ENCODE measurements at regions not wholly inside any gene's neighbourhood (a gene's known extent, or its start where the extent isn't known, plus 50 kb on each side); places are given as distances from the start of the nearest gene placed in this dataset.

DNA sequence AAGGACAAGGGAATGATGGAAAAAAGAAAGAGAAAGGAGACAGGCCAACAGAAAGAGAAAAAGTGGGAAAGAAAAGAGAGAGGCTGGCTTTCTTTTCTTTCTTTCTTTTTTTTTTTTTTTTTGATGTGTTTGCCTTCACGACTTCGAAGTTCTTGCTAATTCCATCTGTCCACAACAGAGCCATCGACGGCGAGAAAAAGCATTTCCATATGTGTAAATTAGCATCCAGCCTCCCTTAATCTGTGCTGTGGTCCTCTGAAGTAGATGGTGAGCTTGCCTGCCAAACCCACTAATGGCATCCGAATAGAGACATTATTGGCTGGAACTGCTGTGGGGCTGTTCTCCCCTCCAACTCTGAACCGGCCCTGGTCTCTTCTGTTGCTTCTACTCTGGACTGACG, 997.4 kb downstream of the BCL11B start:
- H3K4me3 ChIP-seq (ENCODE audit: low read depth, low read length): no peak overlapping the region
- DNase-seq (ENCODE audit: low read depth): no peak
- TF ChIP-seq, protein P1, sequence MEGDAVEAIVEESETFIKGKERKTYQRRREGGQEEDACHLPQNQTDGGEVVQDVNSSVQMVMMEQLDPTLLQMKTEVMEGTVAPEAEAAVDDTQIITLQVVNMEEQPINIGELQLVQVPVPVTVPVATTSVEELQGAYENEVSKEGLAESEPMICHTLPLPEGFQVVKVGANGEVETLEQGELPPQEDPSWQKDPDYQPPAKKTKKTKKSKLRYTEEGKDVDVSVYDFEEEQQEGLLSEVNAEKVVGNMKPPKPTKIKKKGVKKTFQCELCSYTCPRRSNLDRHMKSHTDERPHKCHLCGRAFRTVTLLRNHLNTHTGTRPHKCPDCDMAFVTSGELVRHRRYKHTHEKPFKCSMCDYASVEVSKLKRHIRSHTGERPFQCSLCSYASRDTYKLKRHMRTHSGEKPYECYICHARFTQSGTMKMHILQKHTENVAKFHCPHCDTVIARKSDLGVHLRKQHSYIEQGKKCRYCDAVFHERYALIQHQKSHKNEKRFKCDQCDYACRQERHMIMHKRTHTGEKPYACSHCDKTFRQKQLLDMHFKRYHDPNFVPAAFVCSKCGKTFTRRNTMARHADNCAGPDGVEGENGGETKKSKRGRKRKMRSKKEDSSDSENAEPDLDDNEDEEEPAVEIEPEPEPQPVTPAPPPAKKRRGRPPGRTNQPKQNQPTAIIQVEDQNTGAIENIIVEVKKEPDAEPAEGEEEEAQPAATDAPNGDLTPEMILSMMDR (conservative IDR thresholded peaks at IDR 0.05; ENCODE audit: low read depth, low read length): no peak

- no peak for DNase-seq (ENCODE audit: low read depth)
- TF ChIP-seq, protein P1 (conservative IDR thresholded peaks at IDR 0.05; ENCODE audit: low read depth, low read length): no peak
- H3K4me3 ChIP-seq (ENCODE audit: low read depth, low read length): no peak overlapping the region
These were observed 993.2 kb downstream of the BCL11B start for GRCh38 chr14:98278800-98279199.

- DNase-seq (ENCODE audit: low read depth): no peak
- H3K4me3 ChIP-seq (ENCODE audit: low read depth, low read length): no peak overlapping the region
- TF ChIP-seq, protein P1 (conservative IDR thresholded peaks at IDR 0.05; ENCODE audit: low read depth, low read length): no peak
These were observed 991.6 kb downstream of the BCL11B start for GRCh38 chr14:98280436-98280835.

DNA sequence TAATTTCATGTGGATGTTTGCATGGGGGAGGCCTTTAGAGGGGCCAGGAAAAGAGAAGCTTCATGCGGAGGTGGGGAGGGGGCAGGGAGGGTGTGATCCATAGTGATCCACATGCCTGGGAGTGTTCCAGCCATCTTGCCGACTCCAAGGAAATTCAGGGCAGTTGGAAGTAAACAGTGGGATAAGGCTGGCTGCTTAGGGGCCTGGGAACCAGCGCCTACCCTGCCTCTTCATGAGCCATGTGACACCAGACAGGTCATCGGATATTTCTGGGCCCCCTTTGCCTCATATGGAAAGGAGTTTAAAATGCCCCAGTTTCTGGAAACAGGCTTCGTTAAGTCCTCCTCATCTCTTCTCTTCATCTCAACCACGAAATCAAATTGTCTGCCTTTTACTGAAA, 983.2 kb downstream of the BCL11B start:
- TF ChIP-seq, protein P1 (conservative IDR thresholded peaks at IDR 0.05; ENCODE audit: low read depth, low read length): no peak
- DNase-seq (ENCODE audit: low read depth): no peak
- no peak overlapping the region for H3K4me3 ChIP-seq (ENCODE audit: low read depth, low read length)

DNA sequence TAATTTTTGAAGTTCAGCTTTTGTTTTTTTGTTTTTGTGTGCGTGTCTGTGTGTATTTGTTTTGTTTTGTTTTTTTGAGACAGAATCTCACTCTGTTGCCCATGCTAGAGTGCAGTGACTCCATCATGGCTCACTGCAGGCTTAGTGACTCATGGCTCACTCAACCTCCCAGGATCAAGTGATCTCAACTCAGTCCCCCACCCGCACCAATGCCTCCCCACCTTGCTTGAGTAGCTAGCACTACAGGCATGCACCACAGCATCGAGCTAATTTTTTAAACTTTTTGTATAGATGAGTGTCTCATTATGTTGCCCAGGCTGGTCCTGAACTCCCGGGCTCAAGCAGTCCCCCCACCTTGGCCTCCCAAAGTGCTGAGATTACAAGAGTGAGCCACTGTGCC, 981.4 kb downstream of the BCL11B start:
- TF ChIP-seq, protein P1 (conservative IDR thresholded peaks at IDR 0.05; ENCODE audit: low read depth, low read length): no peak
- H3K4me3 ChIP-seq (ENCODE audit: low read depth, low read length): no peak overlapping the region
- no peak for DNase-seq (ENCODE audit: low read depth)

DNA sequence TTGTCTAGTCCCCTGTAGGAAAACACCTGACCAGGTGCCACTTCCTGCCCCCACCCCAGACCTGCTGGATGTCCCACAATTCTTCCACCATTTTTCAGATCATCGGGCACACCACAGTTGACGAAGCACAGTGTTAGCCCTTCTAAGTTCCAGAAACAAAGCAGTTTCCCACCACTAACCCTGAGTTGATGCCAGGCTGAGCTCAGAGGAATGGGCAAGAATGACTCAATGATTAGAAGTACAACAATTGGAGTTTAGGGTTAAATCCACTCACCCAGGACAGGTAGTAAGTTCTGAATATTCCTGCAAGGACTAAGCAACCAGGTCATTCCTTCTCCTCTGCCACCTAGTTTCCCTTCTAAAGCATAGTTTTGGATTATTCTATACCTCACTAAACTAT, 979.8 kb downstream of the BCL11B start:
- TF ChIP-seq, protein P1 (conservative IDR thresholded peaks at IDR 0.05; ENCODE audit: low read depth, low read length): no peak
- no peak for DNase-seq (ENCODE audit: low read depth)

DNA sequence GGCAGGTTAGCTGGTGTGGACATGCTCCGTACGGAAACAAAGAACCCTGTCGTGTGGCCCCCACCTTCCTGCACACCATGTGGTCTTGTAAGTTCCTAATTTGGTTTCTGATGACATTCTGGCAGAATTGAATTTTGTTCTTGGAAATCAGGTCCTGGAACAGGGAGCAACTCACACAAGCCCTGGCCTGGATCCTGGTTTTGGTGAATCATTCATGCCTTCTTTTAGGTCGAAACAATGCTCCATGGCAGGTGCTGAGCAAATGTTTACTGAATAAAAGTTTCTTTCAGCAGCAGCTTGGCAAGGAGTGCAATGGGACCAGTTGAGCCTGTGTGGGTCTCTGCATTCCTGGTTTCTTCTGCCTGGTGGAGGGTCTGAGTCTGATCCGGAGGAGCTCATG, 978.4 kb downstream of the BCL11B start:
- no peak overlapping the region for H3K4me3 ChIP-seq (ENCODE audit: low read depth, low read length)
- TF ChIP-seq, protein P1 (conservative IDR thresholded peaks at IDR 0.05; ENCODE audit: low read depth, low read length): no peak
- no peak for DNase-seq (ENCODE audit: low read depth)

More for the DNA sequence above, 979.8 kb downstream of the BCL11B start:
- H3K4me3 ChIP-seq (ENCODE audit: low read depth, low read length): no peak overlapping the region

Data from choroid plexus epithelial cell (primary cell).